Peyer's patch (tissue), 4 donors: ENCODE measurements at regions not wholly inside any gene's neighbourhood (a gene's known extent, or its start where the extent isn't known, plus 50 kb on each side); places are given as distances from the start of the nearest gene placed in this dataset.
A peak's percentile ranks its signal among the peaks of the same experiment; 100 is the strongest.

Experiments
- DNase-seq, 3 donors: peaks; one replicate each; pipeline ENCODE4 v3.0.0-alpha.2; 2017 to 2019
- H3K27ac ChIP-seq, 4 donors: fragments of 200-600 bp; sonication (generic); one replicate each; pipeline ENCODE4 v1.5.1; 2016 to 2019
- H3K27me3 ChIP-seq, 2 donors: fragments of 200-600 bp; sonication (generic); one replicate each; pipeline ENCODE4 v1.5.1; 2019
- H3K36me3 ChIP-seq, 3 donors: fragments of 200-600 bp; sonication (generic); one replicate each; pipeline ENCODE4 v1.5.1; 2016 to 2019
- H3K4me1 ChIP-seq, 4 donors: fragments of 200-600 bp; sonication (generic); one replicate each; pipeline ENCODE4 v1.5.1; 2016 to 2019
- H3K4me3 ChIP-seq, 4 donors: fragments of 200-600 bp; sonication (generic); 1 replicate in 3 of 4; 2 replicates in 1 of 4; pipeline ENCODE4 v1.5.1; 2016 to 2019; ENCODE audit warnings: mild to moderate bottlenecking in 1 of 4
- H3K9me3 ChIP-seq, 4 donors: fragments of 200-600 bp; sonication (generic); one replicate each; pipeline ENCODE4 v1.5.1; 2016 to 2019; ENCODE audit warnings: mild to moderate bottlenecking in 1 of 4
- POLR2A ChIP-seq, 2 donors: fragments of 450-650 bp; IDR thresholded peaks; one replicate each; pipeline ENCODE4 v1.5.1; 2017; ENCODE audit warnings: antibody characterized with exemption in 2 of 2, mild to moderate bottlenecking in 2 of 2, moderate library complexity in 2 of 2
- TF ChIP-seq, protein P1 (sequence below), 6 experiments: fragments of 450-650 bp in 4 of 6; fragments of 200-600 bp in 2 of 6; sonication (generic) in 1 of 6; IDR thresholded peaks; one replicate each; pipeline ENCODE4 v1.5.1; 2017 to 2019; ENCODE audit warnings: antibody characterized with exemption in 6 of 6, mild to moderate bottlenecking in 3 of 6, moderate library complexity in 1 of 6

DNA sequence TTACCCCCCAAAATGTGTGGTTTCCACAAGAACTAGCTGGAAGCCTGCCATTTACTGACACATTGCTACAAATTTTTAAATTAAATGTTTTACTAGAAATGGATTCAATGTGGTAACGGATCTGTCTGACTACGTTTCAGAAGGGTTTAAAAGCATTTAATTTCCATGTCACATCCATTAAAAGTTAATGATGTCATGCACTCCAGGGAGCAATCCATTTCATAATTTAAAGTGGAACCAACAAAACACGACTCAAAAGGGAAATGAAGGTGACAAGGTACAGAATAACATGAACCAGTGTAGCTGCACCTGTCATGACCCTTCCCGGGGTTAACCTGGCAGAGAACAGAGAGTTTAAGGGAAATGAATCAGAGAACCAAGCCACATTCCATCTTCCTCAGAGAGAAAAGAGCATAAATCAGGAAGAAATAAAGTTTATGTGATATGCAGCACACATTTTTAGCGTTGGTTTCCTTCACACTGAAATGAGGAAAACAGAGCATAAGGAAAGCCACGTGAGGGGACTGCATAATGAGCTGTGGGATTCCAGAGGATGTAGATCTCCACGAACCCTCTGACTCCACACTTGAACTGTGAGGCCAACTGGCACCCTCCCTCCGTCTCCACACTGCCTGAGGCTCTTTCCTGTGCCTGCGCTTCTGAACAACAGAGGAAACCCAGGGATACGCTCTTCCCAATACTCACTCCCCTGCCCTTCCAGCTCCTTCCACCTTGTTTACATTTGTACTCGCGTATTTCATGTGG lies 170.3 kb upstream of the AHI1 start:
- Histone ChIP-seq H3K4me3 (no peak overlapping the region), H3K4me1 (no peaks in the 10 kb centered on the region), H3K27ac (no peak overlapping the region), H3K36me3 (no peaks in the 10 kb centered on the region), H3K9me3 (no peaks in the 10 kb centered on the region), H3K27me3 (no peaks in the 10 kb centered on the region)
- no peak for DNase-seq
- TF ChIP-seq, protein P1, sequence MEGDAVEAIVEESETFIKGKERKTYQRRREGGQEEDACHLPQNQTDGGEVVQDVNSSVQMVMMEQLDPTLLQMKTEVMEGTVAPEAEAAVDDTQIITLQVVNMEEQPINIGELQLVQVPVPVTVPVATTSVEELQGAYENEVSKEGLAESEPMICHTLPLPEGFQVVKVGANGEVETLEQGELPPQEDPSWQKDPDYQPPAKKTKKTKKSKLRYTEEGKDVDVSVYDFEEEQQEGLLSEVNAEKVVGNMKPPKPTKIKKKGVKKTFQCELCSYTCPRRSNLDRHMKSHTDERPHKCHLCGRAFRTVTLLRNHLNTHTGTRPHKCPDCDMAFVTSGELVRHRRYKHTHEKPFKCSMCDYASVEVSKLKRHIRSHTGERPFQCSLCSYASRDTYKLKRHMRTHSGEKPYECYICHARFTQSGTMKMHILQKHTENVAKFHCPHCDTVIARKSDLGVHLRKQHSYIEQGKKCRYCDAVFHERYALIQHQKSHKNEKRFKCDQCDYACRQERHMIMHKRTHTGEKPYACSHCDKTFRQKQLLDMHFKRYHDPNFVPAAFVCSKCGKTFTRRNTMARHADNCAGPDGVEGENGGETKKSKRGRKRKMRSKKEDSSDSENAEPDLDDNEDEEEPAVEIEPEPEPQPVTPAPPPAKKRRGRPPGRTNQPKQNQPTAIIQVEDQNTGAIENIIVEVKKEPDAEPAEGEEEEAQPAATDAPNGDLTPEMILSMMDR (IDR thresholded peaks at IDR 0.05), result no peak
- TF ChIP-seq POLR2A (IDR thresholded peaks at IDR 0.05), result no peak

DNA sequence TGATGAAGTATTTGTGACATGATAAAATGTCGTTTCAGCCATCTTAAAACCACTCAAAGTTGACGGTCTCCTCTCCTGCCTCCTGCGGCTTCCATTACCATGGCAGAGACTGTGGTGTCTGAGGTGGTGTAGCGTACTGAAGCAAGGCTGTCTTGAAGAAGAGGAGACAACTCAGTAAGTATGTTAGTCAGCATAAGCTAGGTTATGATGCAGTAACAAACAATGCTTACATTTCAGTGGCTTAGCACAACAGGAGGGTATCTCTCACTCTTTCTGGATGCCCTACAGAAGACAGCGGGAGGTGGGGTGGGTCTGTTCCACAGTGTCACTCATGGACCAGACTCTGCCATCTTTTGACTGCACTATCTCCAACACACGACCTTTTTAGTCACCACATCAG lies 174.7 kb upstream of the AHI1 start:
- H3K4me3 ChIP-seq, result no peak overlapping the region
- no peak overlapping the region for H3K27ac ChIP-seq
- DNase-seq, result no peak
- no peak for TF ChIP-seq POLR2A (IDR thresholded peaks at IDR 0.05)
- TF ChIP-seq, protein P1 (IDR thresholded peaks at IDR 0.05), result no peak
- no peaks in the 10 kb centered on the region for H3K36me3 ChIP-seq
- no peaks in the 10 kb centered on the region for H3K9me3 ChIP-seq
- H3K27me3 ChIP-seq, result no peaks in the 10 kb centered on the region
- no peaks in the 10 kb centered on the region for H3K4me1 ChIP-seq

DNA sequence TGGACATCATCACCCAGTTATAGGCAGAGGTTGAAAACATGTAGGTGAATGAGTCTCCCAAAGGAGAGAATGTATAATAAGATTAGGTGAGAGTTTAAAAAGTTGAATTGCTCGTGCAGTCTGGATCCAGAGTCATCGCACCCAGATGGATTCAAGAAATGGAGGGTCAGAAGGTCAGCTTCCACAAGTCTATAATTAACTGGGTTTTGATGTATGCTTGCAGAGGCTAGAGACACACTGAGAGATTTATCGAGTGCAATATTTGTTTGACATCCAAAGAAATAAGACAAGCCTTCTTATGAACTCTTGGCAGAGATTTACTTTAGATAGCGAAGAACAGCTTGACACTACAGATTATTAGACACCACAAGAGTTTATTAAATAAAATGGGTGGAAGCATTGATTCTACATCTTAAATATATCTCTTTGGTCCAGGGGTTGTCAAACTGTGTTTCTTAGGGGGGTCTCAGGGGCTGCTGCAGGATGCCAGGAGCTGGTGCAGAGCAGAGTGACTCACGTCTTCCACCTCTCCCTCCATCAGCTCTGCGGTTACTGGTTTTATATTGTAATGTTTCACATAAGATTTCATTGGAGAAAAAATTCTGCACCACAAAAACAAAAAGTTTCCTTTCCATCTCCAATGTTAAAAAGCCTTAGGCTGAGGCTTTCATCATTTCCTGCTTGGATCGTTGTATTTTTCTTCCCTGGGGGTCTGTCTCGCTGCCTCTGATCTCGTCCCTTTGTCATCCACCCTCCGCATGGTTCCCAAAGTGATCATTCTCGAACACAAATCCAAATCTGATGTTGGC lies 176.2 kb upstream of the AHI1 start:
- no peaks in the 10 kb centered on the region for H3K36me3 ChIP-seq
- H3K4me3 ChIP-seq, result no peak overlapping the region
- no peaks in the 10 kb centered on the region for H3K27me3 ChIP-seq
- H3K4me1 ChIP-seq, result no peaks in the 10 kb centered on the region
- no peak for DNase-seq
- no peak overlapping the region for H3K27ac ChIP-seq
- TF ChIP-seq POLR2A (IDR thresholded peaks at IDR 0.05), result no peak
- TF ChIP-seq, protein P1 (IDR thresholded peaks at IDR 0.05), result no peak
- H3K9me3 ChIP-seq, result no peaks in the 10 kb centered on the region

DNA sequence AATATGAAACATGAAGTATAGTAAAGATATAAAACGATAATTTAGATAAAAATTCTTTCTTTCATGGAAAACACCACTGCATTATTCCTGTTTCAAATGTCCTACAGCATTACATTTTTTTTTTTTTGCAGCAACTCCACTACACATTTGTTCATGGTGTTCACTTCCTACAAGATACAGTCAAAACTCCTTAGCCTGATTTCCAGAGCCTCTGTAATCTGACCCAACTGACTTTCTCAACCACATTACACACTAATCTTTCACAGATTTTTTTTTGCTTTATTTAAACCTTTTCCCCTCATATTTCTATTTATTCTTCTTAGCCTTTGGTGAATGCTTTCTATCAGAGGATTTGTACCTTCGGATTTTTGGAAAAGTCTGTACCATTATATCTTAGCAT lies 176.5 kb upstream of the PDE7B start:
- H3K27me3 ChIP-seq, result no peaks in the 10 kb centered on the region
- no peak overlapping the region for H3K27ac ChIP-seq
- no peak for DNase-seq
- H3K36me3 ChIP-seq, result no peaks in the 10 kb centered on the region
- no peak overlapping the region for H3K4me3 ChIP-seq
- no peaks in the 10 kb centered on the region for H3K9me3 ChIP-seq
- TF ChIP-seq, protein P1 (IDR thresholded peaks at IDR 0.05), result no peak
- TF ChIP-seq POLR2A (IDR thresholded peaks at IDR 0.05), result no peak
- H3K4me1 ChIP-seq, result no peaks in the 10 kb centered on the region

DNA sequence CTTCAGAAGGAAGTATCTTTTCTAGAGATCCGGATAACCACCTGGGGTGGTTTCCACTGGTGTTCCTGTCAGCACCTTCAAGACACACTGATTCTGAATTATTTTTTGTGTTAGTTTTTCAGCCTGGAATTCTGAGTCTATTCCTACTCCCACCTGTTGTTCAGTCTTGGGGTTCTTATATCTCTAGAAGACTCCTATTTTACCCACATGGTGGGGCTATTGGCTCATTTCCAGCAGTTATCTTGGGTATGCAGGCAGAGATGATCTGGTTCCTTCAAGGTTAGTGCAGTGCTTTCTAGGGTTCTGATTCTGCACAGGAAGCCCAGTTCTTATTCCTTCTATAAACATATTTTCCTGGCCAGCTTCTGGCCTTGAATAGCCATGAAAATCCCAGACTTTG lies 175.6 kb upstream of the PDE7B start:
- H3K4me3 ChIP-seq, result no peak overlapping the region
- no peaks in the 10 kb centered on the region for H3K9me3 ChIP-seq
- H3K27ac ChIP-seq, result no peak overlapping the region
- TF ChIP-seq POLR2A (IDR thresholded peaks at IDR 0.05), result no peak
- TF ChIP-seq, protein P1 (IDR thresholded peaks at IDR 0.05), result peak in 4 of 6 experiments; percentile 24 to 38 (median 28)
- no peak for DNase-seq
- no peaks in the 10 kb centered on the region for H3K27me3 ChIP-seq
- no peaks in the 10 kb centered on the region for H3K36me3 ChIP-seq
- no peaks in the 10 kb centered on the region for H3K4me1 ChIP-seq
